Astrocyte (in vitro differentiated cells and primary cell): ENCODE measurements at regions not wholly inside any gene's neighbourhood (a gene's known extent, or its start where the extent isn't known, plus 50 kb on each side); places are given as distances from the start of the nearest gene placed in this dataset.

Experiments
- DNase-seq: peaks from one replicate; pipeline ENCODE4 v3.0.0-alpha.2; 2010; ENCODE audit warnings: low read depth
- FAIRE-seq: peaks from 2 replicates; lab custom pipeline; 2011; peaks lifted over from hg19 to GRCh38; lab: Jason Lieb, UNC
- H2AFZ ChIP-seq: 2 replicates; pipeline ENCODE4 v1.6.0; 2012; ENCODE audit warnings: low read depth, low read length, inconsistent platforms
- H3K27ac ChIP-seq: 2 replicates; pipeline ENCODE4 v1.5.1; 2011; ENCODE audit warnings: low read depth, low read length, inconsistent platforms
- H3K27me3 ChIP-seq: 2 replicates; pipeline ENCODE4 v1.6.0; 2011; ENCODE audit warnings: low read length, inconsistent platforms; ENCODE audit not compliant: insufficient read depth
- H3K36me3 ChIP-seq: 2 replicates; pipeline ENCODE4 v1.5.1; 2011; ENCODE audit warnings: low read length, inconsistent platforms; ENCODE audit not compliant: insufficient read depth
- H3K4me1 ChIP-seq: 2 replicates; pipeline ENCODE4 v1.5.1; 2011; ENCODE audit warnings: low read length, inconsistent platforms; ENCODE audit not compliant: insufficient read depth
- H3K4me2 ChIP-seq: 2 replicates; pipeline ENCODE4 v1.6.0; 2012; ENCODE audit warnings: low read length, inconsistent platforms
- H3K4me3 ChIP-seq: 2 replicates; pipeline ENCODE4 v1.5.1; 2011; ENCODE audit warnings: low read depth, mild to moderate bottlenecking, low read length, inconsistent platforms; ENCODE audit not compliant: insufficient read depth
- H3K79me2 ChIP-seq: 2 replicates; pipeline ENCODE4 v1.6.0; 2012; ENCODE audit warnings: mild to moderate bottlenecking, low read length, inconsistent platforms; ENCODE audit not compliant: insufficient read depth
- H3K9ac ChIP-seq: 2 replicates; pipeline ENCODE4 v1.6.0; 2012; ENCODE audit warnings: mild to moderate bottlenecking, low read length, inconsistent platforms
- H3K9me3 ChIP-seq: 2 replicates; pipeline ENCODE4 v1.5.1; 2012; ENCODE audit warnings: low read depth, mild to moderate bottlenecking, low read length, inconsistent platforms; ENCODE audit not compliant: insufficient read depth
- H4K20me1 ChIP-seq: 2 replicates; pipeline ENCODE4 v1.6.0; 2012; ENCODE audit warnings: low read length, inconsistent platforms; ENCODE audit not compliant: insufficient read depth
- H3K27ac Mint-ChIP-seq: one replicate; pipeline ENCODE4 v1.8.0; 2021; ENCODE audit warnings: mild to moderate bottlenecking, mixed read lengths; ENCODE audit not compliant: unreplicated experiment
- H3K27me3 Mint-ChIP-seq: one replicate; pipeline ENCODE4 v1.8.0; 2021; ENCODE audit warnings: low read depth, mixed read lengths; ENCODE audit not compliant: unreplicated experiment
- H3K36me3 Mint-ChIP-seq: one replicate; pipeline ENCODE4 v1.8.0; 2021; ENCODE audit warnings: low read depth, mixed read lengths; ENCODE audit not compliant: unreplicated experiment
- H3K4me1 Mint-ChIP-seq: one replicate; pipeline ENCODE4 v1.8.0; 2021; ENCODE audit warnings: low read depth, mixed read lengths; ENCODE audit not compliant: unreplicated experiment
- H3K4me3 Mint-ChIP-seq: one replicate; pipeline ENCODE4 v1.8.0; 2021; ENCODE audit warnings: mild to moderate bottlenecking, moderate library complexity, mixed read lengths; ENCODE audit not compliant: unreplicated experiment
- H3K9me3 Mint-ChIP-seq: one replicate; pipeline ENCODE4 v1.8.0; 2021; ENCODE audit warnings: mild to moderate bottlenecking, mixed read lengths; ENCODE audit not compliant: unreplicated experiment
- CTCF ChIP-seq: IDR thresholded peaks from 2 replicates; pipeline ENCODE4 v1.5.1; 2011; ENCODE audit warnings: low read depth, mild to moderate bottlenecking, inconsistent platforms, low read length, moderate library complexity; ENCODE audit not compliant: insufficient read depth
- EZH2 ChIP-seq: IDR thresholded peaks from 2 replicates; pipeline ENCODE4 v1.6.1; 2012; ENCODE audit warnings: mild to moderate bottlenecking, low read length, inconsistent platforms; ENCODE audit not compliant: insufficient read depth

GRCh38 chr17:14784997-14785696, 480.0 kb downstream of the PMP22 start:
- Histone ChIP-seq H3K4me2 (no peak overlapping the region), H3K4me3 (no peak overlapping the region), H3K79me2 (no peaks in the 10 kb centered on the region), H3K9ac (no peak overlapping the region), H3K9me3 (peaks cover 7% of the 10 kb centered on the region), H4K20me1 (no peaks in the 10 kb centered on the region), H3K27me3 (peaks cover 4% of the 10 kb centered on the region), H2AFZ (no peak overlapping the region), H3K27ac (no peak overlapping the region), H3K4me1 (no peaks in the 10 kb centered on the region), H3K36me3 (no peaks in the 10 kb centered on the region)
- Mint-ChIP-seq H3K27ac (no peak overlapping the region), H3K27me3 (peaks cover 3% of the 10 kb centered on the region), H3K4me1 (peaks cover under 1% of the 10 kb centered on the region), H3K36me3 (no peaks in the 10 kb centered on the region), H3K9me3 (no peaks in the 10 kb centered on the region), H3K4me3 (no peak overlapping the region)
- TF ChIP-seq CTCF (no peak), EZH2 (no peak)
- FAIRE-seq, result no peak
- DNase-seq, result no peak

GRCh38 chr17:14781123-14781522, 480.2 kb downstream of the HS3ST3B1 start:
- Mint-ChIP-seq H3K27me3 (peaks cover 8% of the 10 kb centered on the region), H3K36me3 (no peaks in the 10 kb centered on the region), H3K4me1 (peaks cover 11% of the 10 kb centered on the region), H3K9me3 (no peaks in the 10 kb centered on the region), H3K27ac (no peak overlapping the region), H3K4me3 (no peak overlapping the region)
- no peak overlapping the region for H3K9ac ChIP-seq
- FAIRE-seq, result no peak
- no peaks in the 10 kb centered on the region for H4K20me1 ChIP-seq
- peaks cover 7% of the 10 kb centered on the region for H3K27me3 ChIP-seq
- DNase-seq, result no peak
- no peak overlapping the region for H3K4me3 ChIP-seq
- no peaks in the 10 kb centered on the region for H3K36me3 ChIP-seq
- no peaks in the 10 kb centered on the region for H3K79me2 ChIP-seq
- peaks cover 7% of the 10 kb centered on the region for H3K9me3 ChIP-seq
- no peak overlapping the region for H3K27ac ChIP-seq
- peaks cover 11% of the 10 kb centered on the region for H3K4me1 ChIP-seq
- TF ChIP-seq CTCF (no peak), EZH2 (no peak)
- no peak overlapping the region for H2AFZ ChIP-seq
- H3K4me2 ChIP-seq, result no peak overlapping the region

GRCh38 chr17:14780097-14780651, 479.3 kb downstream of the HS3ST3B1 start:
- Histone ChIP-seq H3K9ac (no peak overlapping the region), H3K9me3 (peaks cover 7% of the 10 kb centered on the region), H3K4me2 (no peak overlapping the region), H3K27ac (no peak overlapping the region), H4K20me1 (no peaks in the 10 kb centered on the region), H2AFZ (no peak overlapping the region), H3K4me3 (no peak overlapping the region), H3K79me2 (no peaks in the 10 kb centered on the region), H3K27me3 (peaks cover 7% of the 10 kb centered on the region), H3K36me3 (no peaks in the 10 kb centered on the region), H3K4me1 (peaks cover 15% of the 10 kb centered on the region)
- FAIRE-seq (no peak), DNase-seq (no peak)
- Mint-ChIP-seq H3K27me3 (peaks cover 8% of the 10 kb centered on the region), H3K27ac (no peak overlapping the region), H3K9me3 (no peaks in the 10 kb centered on the region), H3K4me1 (peaks cover 20% of the 10 kb centered on the region), H3K4me3 (no peak overlapping the region), H3K36me3 (no peaks in the 10 kb centered on the region)
- TF ChIP-seq EZH2, result no peak
- no peak for TF ChIP-seq CTCF
